Mesodermal cell (in vitro differentiated cells): ENCODE measurements at regions not wholly inside any gene's neighbourhood (a gene's known extent, or its start where the extent isn't known, plus 50 kb on each side); places are given as distances from the start of the nearest gene placed in this dataset.

Source experiments
- H3K27ac ChIP-seq: 2 replicates; pipeline ENCODE4 v1.7.0; 2013; ENCODE audit warnings: mild to moderate bottlenecking, low read depth, low read length, moderate library complexity; ENCODE audit not compliant: severe bottlenecking
- H3K36me3 ChIP-seq: 2 replicates; pipeline ENCODE4 v1.7.1; 2013; ENCODE audit warnings: mild to moderate bottlenecking, low read length, moderate library complexity; ENCODE audit not compliant: control insufficient read depth, insufficient read depth
- H3K4me1 ChIP-seq: one replicate; pipeline ENCODE4 v1.7.1; 2013; ENCODE audit warnings: mild to moderate bottlenecking, low read length; ENCODE audit not compliant: insufficient read depth, control insufficient read depth, poor library complexity, severe bottlenecking
- H3K4me3 ChIP-seq: 2 replicates; pipeline ENCODE4 v1.7.0; 2013; ENCODE audit warnings: low read length, control low read depth, mild to moderate bottlenecking; ENCODE audit not compliant: insufficient read depth, poor library complexity, severe bottlenecking; ENCODE audit errors: extremely low read depth
- H3K9me3 ChIP-seq: 2 replicates; pipeline ENCODE4 v1.7.1; 2013; ENCODE audit warnings: mild to moderate bottlenecking, low read length, moderate library complexity; ENCODE audit not compliant: control insufficient read depth
- WGBS, 2 experiments: methylation state at CpG; one replicate each; pipeline ENCODE4 v1.1.5; 2013; ENCODE audit warnings: missing lambda C conversion rate in 2 of 2; ENCODE audit not compliant: insufficient coverage in 2 of 2; 5-methylcytosine and 5-hydroxymethylcytosine counted together

GRCh38 chr11:15577519-15577918, 462.8 kb downstream of the INSC start:
- Histone ChIP-seq H3K27ac (no peak overlapping the region), H3K9me3 (no peaks in the 10 kb centered on the region), H3K4me3 (no peak overlapping the region), H3K36me3 (no peaks in the 10 kb centered on the region), H3K4me1 (peaks cover 3% of the 10 kb centered on the region)
- WGBS, 2 experiments = 100% methylated on average over 1 of the region's 2 CpGs; no CpG with 5 or more reads in 1 of the 2 experiments

GRCh38 chr11:15579287-15580001, 464.7 kb downstream of the INSC start:
- no peak overlapping the region for H3K27ac ChIP-seq
- no peaks in the 10 kb centered on the region for H3K9me3 ChIP-seq
- H3K4me1 ChIP-seq = peaks cover 3% of the 10 kb centered on the region
- 94 to 95% methylated on average over 12 of the region's 12 CpGs for WGBS, 2 experiments
- no peaks in the 10 kb centered on the region for H3K36me3 ChIP-seq
- no peak overlapping the region for H3K4me3 ChIP-seq

- Histone ChIP-seq H3K9me3 (no peaks in the 10 kb centered on the region), H3K36me3 (no peaks in the 10 kb centered on the region), H3K4me1 (peaks cover 3% of the 10 kb centered on the region), H3K4me3 (no peak overlapping the region), H3K27ac (no peak overlapping the region)
- WGBS, 2 experiments = no CpG with 5 or more reads among the region's 1 CpG
These were observed 465.5 kb downstream of the INSC start for GRCh38 chr11:15580056-15580774.

GRCh38 chr11:15580775-15581095, 466.0 kb downstream of the INSC start:
- Histone ChIP-seq H3K27ac (no peak overlapping the region), H3K9me3 (no peaks in the 10 kb centered on the region), H3K4me1 (peaks cover 3% of the 10 kb centered on the region), H3K4me3 (no peak overlapping the region), H3K36me3 (no peaks in the 10 kb centered on the region)
- 86 to 100% methylated on average over 1 of the region's 3 CpGs for WGBS, 2 experiments

- 85% methylated on average over 4 of the region's 5 CpGs; no CpG with 5 or more reads in 1 of the 2 experiments for WGBS, 2 experiments
- Histone ChIP-seq H3K4me3 (no peak overlapping the region), H3K27ac (no peak overlapping the region), H3K36me3 (no peaks in the 10 kb centered on the region), H3K9me3 (no peaks in the 10 kb centered on the region), H3K4me1 (no peaks in the 10 kb centered on the region)
These were observed 469.4 kb downstream of the INSC start for GRCh38 chr11:15584158-15584557.

GRCh38 chr11:15585602-15586331, 471.0 kb downstream of the INSC start:
- WGBS, 2 experiments = 71% methylated on average over 1 of the region's 4 CpGs; no CpG with 5 or more reads in 1 of the 2 experiments
- Histone ChIP-seq H3K4me1 (no peaks in the 10 kb centered on the region), H3K9me3 (no peaks in the 10 kb centered on the region)

GRCh38 chr11:15586741-15587473, 472.2 kb downstream of the INSC start:
- no peak overlapping the region for H3K4me3 ChIP-seq

More at GRCh38 chr11:15585602-15586331, 471.0 kb downstream of the INSC start:
- no peaks in the 10 kb centered on the region for H3K36me3 ChIP-seq
- no peak overlapping the region for H3K27ac ChIP-seq
- H3K4me3 ChIP-seq = no peak overlapping the region

GRCh38 chr11:15589070-15589626, 474.4 kb downstream of the INSC start:
- H3K27ac ChIP-seq = no peak overlapping the region
- 77 to 97% methylated on average over 3 to 6 of the region's 8 CpGs for WGBS, 2 experiments

More at GRCh38 chr11:15586741-15587473, 472.2 kb downstream of the INSC start:
- no peaks in the 10 kb centered on the region for H3K36me3 ChIP-seq
- H3K9me3 ChIP-seq = no peaks in the 10 kb centered on the region
- no peaks in the 10 kb centered on the region for H3K4me1 ChIP-seq
- no peak overlapping the region for H3K27ac ChIP-seq
- 90 to 95% methylated on average over 2 of the region's 2 CpGs for WGBS, 2 experiments

GRCh38 chr11:15590132-15590531, 475.4 kb downstream of the INSC start:
- 83% methylated on average over 1 of the region's 1 CpG; no CpG with 5 or more reads in 1 of the 2 experiments for WGBS, 2 experiments
- Histone ChIP-seq H3K27ac (no peak overlapping the region), H3K4me1 (no peaks in the 10 kb centered on the region), H3K36me3 (no peaks in the 10 kb centered on the region), H3K4me3 (no peak overlapping the region), H3K9me3 (no peaks in the 10 kb centered on the region)

More at GRCh38 chr11:15589070-15589626, 474.4 kb downstream of the INSC start:
- H3K9me3 ChIP-seq = no peaks in the 10 kb centered on the region
- H3K4me1 ChIP-seq = no peaks in the 10 kb centered on the region
- H3K36me3 ChIP-seq = no peaks in the 10 kb centered on the region
- no peak overlapping the region for H3K4me3 ChIP-seq

- no peaks in the 10 kb centered on the region for H3K36me3 ChIP-seq
- H3K4me1 ChIP-seq = no peaks in the 10 kb centered on the region
- 74 to 77% methylated on average over 4 of the region's 5 CpGs for WGBS, 2 experiments
- no peaks in the 10 kb centered on the region for H3K9me3 ChIP-seq
- no peak overlapping the region for H3K27ac ChIP-seq
- H3K4me3 ChIP-seq = no peak overlapping the region
These were observed 476.4 kb downstream of the INSC start for GRCh38 chr11:15591112-15591537.
